ENCODE measurements at regions not wholly inside any gene's neighbourhood (a gene's known extent, or its start where the extent isn't known, plus 50 kb on each side); places are given as distances from the start of the nearest gene placed in this dataset.

GRCh38 chr3:28634019-28634418 lies 285.4 kb upstream of the AZI2 start:
- ChIA-PET POLR2A (no interaction called here), CTCF (no interaction called here)
- TF ChIP-seq SP1 (IDR thresholded peaks at IDR 0.05), result no peak
- no peak for TF ChIP-seq TARDBP (IDR thresholded peaks at IDR 0.05)
- TF ChIP-seq PKNOX1 (IDR thresholded peaks at IDR 0.05), result no peak
- TF ChIP-seq BHLHE40 (IDR thresholded peaks at IDR 0.05; ENCODE audit: borderline replicate concordance), result no peak
- TF ChIP-seq LEF1 (IDR thresholded peaks at IDR 0.05; ENCODE audit: borderline replicate concordance), result no peak
- no peak for TF ChIP-seq ARNT (IDR thresholded peaks at IDR 0.05)
- TF ChIP-seq ZNF384 (IDR thresholded peaks at IDR 0.05), result no peak
- TF ChIP-seq SUZ12 (IDR thresholded peaks at IDR 0.05), result no peak
- TF ChIP-seq ELF4 (IDR thresholded peaks at IDR 0.05), result no peak
- TF ChIP-seq CTBP1 (IDR thresholded peaks at IDR 0.05; ENCODE audit: borderline replicate concordance), result no peak
- TF ChIP-seq NFRKB (IDR thresholded peaks at IDR 0.05), result no peak
- no peak for TF ChIP-seq FOXA1 (IDR thresholded peaks at IDR 0.05)
- DNase-seq (ENCODE audit: extremely low spot score), result no peak

- TF ChIP-seq SP1 (IDR thresholded peaks at IDR 0.05), result no peak
- no peak for TF ChIP-seq TARDBP (IDR thresholded peaks at IDR 0.05)
- no peak for TF ChIP-seq FOXK2 (IDR thresholded peaks at IDR 0.05)
- TF ChIP-seq ARNT (IDR thresholded peaks at IDR 0.05), result no peak
- TF ChIP-seq PKNOX1 (IDR thresholded peaks at IDR 0.05), result no peak
- no peak for TF ChIP-seq FOXA1 (IDR thresholded peaks at IDR 0.05)
- no peak for TF ChIP-seq ELF4 (IDR thresholded peaks at IDR 0.05)
- TF ChIP-seq L3MBTL2 (conservative IDR thresholded peaks at IDR 0.05), result no peak
- TF ChIP-seq CTBP1 (IDR thresholded peaks at IDR 0.05; ENCODE audit: borderline replicate concordance), result no peak
- TF ChIP-seq BHLHE40 (IDR thresholded peaks at IDR 0.05; ENCODE audit: borderline replicate concordance), result no peak
- TF ChIP-seq LEF1 (IDR thresholded peaks at IDR 0.05; ENCODE audit: borderline replicate concordance), result no peak
- TF ChIP-seq HDGF (IDR thresholded peaks at IDR 0.05; ENCODE audit: borderline replicate concordance), result no peak
- TF ChIP-seq NFRKB (IDR thresholded peaks at IDR 0.05), result no peak
- no peak for TF ChIP-seq ZNF384 (IDR thresholded peaks at IDR 0.05)
- no peak for TF ChIP-seq SUZ12 (IDR thresholded peaks at IDR 0.05)
- TF ChIP-seq FOXM1 (IDR thresholded peaks at IDR 0.05; ENCODE audit: borderline replicate concordance), result no peak
- ChIA-PET CTCF (no interaction called here), POLR2A (no interaction called here)
- no peak for DNase-seq (ENCODE audit: extremely low spot score)
Measured at GRCh38 chr3:28637742-28638141, 289.1 kb upstream of the AZI2 start.

- CTCF ChIA-PET, result interaction anchor here (1.3 kb wide), 1 partner anchor 22 kb away, joined by 5 read pairs; no protein-coding TSS in a partner anchor
Measured at GRCh38 chr3:28645149-28645548, 296.5 kb upstream of the AZI2 start.

GRCh38 chr3:28646435-28646834 lies 297.8 kb upstream of the AZI2 start:
- TF ChIP-seq PKNOX1 (IDR thresholded peaks at IDR 0.05), result no peak
- TF ChIP-seq L3MBTL2 (conservative IDR thresholded peaks at IDR 0.05), result no peak
- no peak for TF ChIP-seq ZNF384 (IDR thresholded peaks at IDR 0.05)
- TF ChIP-seq NFRKB (IDR thresholded peaks at IDR 0.05), result no peak
- TF ChIP-seq FOXK2 (IDR thresholded peaks at IDR 0.05), result no peak
- TF ChIP-seq BHLHE40 (IDR thresholded peaks at IDR 0.05; ENCODE audit: borderline replicate concordance), result no peak
- no peak for TF ChIP-seq FOXA1 (IDR thresholded peaks at IDR 0.05)
- TF ChIP-seq TARDBP (IDR thresholded peaks at IDR 0.05), result no peak
- no peak for TF ChIP-seq CTBP1 (IDR thresholded peaks at IDR 0.05; ENCODE audit: borderline replicate concordance)
- no peak for TF ChIP-seq SP1 (IDR thresholded peaks at IDR 0.05)
- no peak for DNase-seq (ENCODE audit: extremely low spot score)
- CTCF ChIA-PET, result interaction anchor here (1.3 to 2.0 kb wide), 2 partner anchors 21 kb away, joined by 5 to 9 read pairs; no protein-coding TSS in a partner anchor
- POLR2A ChIA-PET, result no interaction called here

More at GRCh38 chr3:28645149-28645548, 296.5 kb upstream of the AZI2 start:
- no peak for DNase-seq (ENCODE audit: extremely low spot score)
- TF ChIP-seq PKNOX1 (IDR thresholded peaks at IDR 0.05) (no peak), SUZ12 (IDR thresholded peaks at IDR 0.05) (no peak), ELF4 (IDR thresholded peaks at IDR 0.05) (no peak), ZNF384 (IDR thresholded peaks at IDR 0.05) (no peak), FOXM1 (IDR thresholded peaks at IDR 0.05; ENCODE audit: borderline replicate concordance) (no peak), L3MBTL2 (conservative IDR thresholded peaks at IDR 0.05) (no peak), TARDBP (IDR thresholded peaks at IDR 0.05) (no peak), FOXK2 (IDR thresholded peaks at IDR 0.05) (no peak)
- POLR2A ChIA-PET, result no interaction called here

GRCh38 chr3:28649266-28649665 lies 300.6 kb upstream of the AZI2 start:
- CTCF ChIA-PET, result no interaction called here

More at GRCh38 chr3:28649266-28649665, 300.6 kb upstream of the AZI2 start:
- TF ChIP-seq L3MBTL2 (conservative IDR thresholded peaks at IDR 0.05) (no peak), SUZ12 (IDR thresholded peaks at IDR 0.05) (no peak), ARNT (IDR thresholded peaks at IDR 0.05) (no peak), FOXM1 (IDR thresholded peaks at IDR 0.05; ENCODE audit: borderline replicate concordance) (no peak), SP1 (IDR thresholded peaks at IDR 0.05) (no peak), TARDBP (IDR thresholded peaks at IDR 0.05) (no peak), FOXA1 (IDR thresholded peaks at IDR 0.05) (no peak), LEF1 (IDR thresholded peaks at IDR 0.05; ENCODE audit: borderline replicate concordance) (no peak), CTBP1 (IDR thresholded peaks at IDR 0.05; ENCODE audit: borderline replicate concordance) (no peak), ELF4 (IDR thresholded peaks at IDR 0.05) (no peak), NFRKB (IDR thresholded peaks at IDR 0.05) (no peak), ZNF384 (IDR thresholded peaks at IDR 0.05) (no peak), BHLHE40 (IDR thresholded peaks at IDR 0.05; ENCODE audit: borderline replicate concordance) (no peak), FOXK2 (IDR thresholded peaks at IDR 0.05) (no peak), PKNOX1 (IDR thresholded peaks at IDR 0.05) (no peak), HDGF (IDR thresholded peaks at IDR 0.05; ENCODE audit: borderline replicate concordance) (no peak)
- DNase-seq (ENCODE audit: extremely low spot score), result no peak
- POLR2A ChIA-PET, result no interaction called here

Measured in HEK293T (cell line).